ENCODE measurements at regions not wholly inside any gene's neighbourhood (a gene's known extent, or its start where the extent isn't known, plus 50 kb on each side); places are given as distances from the start of the nearest gene placed in this dataset.

GRCh38 chr3:194268654-194269512 lies 82.2 kb downstream of the CPN2 start:
- TF ChIP-seq CTCF (IDR thresholded peaks at IDR 0.05) (no peak), POLR2AphosphoS5 (IDR thresholded peaks at IDR 0.05) (no peak), POLR2A (IDR thresholded peaks at IDR 0.05) (no peak)

Measured in breast epithelium (tissue), 3 donors.